ENCODE measurements at regions not wholly inside any gene's neighbourhood (a gene's known extent, or its start where the extent isn't known, plus 50 kb on each side); places are given as distances from the start of the nearest gene placed in this dataset.

DNA sequence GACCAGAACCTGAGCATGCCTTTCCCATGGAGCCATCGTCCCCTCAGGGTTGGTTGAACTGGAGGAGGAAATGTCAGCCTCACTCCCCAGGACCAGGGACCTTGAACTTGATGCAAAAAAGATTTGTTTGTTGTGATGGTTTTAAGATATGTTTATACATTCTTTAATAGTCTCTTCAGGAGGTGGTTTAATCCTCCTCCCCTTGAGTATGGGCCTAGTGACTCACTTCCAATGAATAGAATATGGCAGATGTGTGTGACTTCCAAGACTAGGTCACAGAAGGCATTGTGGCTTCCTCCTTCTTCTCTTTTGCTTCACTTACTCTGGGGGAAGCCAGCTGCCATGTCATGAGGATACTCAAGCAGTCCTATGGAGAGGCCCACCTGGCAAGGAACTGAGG lies 81.7 kb upstream of the WNT4 start:
- TF ChIP-seq, protein P1, sequence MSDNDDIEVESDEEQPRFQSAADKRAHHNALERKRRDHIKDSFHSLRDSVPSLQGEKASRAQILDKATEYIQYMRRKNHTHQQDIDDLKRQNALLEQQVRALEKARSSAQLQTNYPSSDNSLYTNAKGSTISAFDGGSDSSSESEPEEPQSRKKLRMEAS (IDR thresholded peaks at IDR 0.05): no peak
- TF ChIP-seq NFIC (IDR thresholded peaks at IDR 0.05): no peak
- no peak for TF ChIP-seq TCF12 (IDR thresholded peaks at IDR 0.05; ENCODE audit: low read depth)
- TF ChIP-seq CREB1 (IDR thresholded peaks at IDR 0.05; ENCODE audit: low read depth): no peak
- TF ChIP-seq TEAD4 (IDR thresholded peaks at IDR 0.05): no peak
- TF ChIP-seq CEBPB (IDR thresholded peaks at IDR 0.05): no peak
- no peak for TF ChIP-seq RAD21 (IDR thresholded peaks at IDR 0.05; ENCODE audit: low read depth)
- no peak for TF ChIP-seq ZBTB7A (IDR thresholded peaks at IDR 0.05; ENCODE audit: low read depth)
- TF ChIP-seq FOXM1 (IDR thresholded peaks at IDR 0.05; ENCODE audit: borderline replicate concordance, low read depth): no peak
- no peak for TF ChIP-seq EP300 (IDR thresholded peaks at IDR 0.05; ENCODE audit: borderline replicate concordance)
- TF ChIP-seq, protein P2, sequence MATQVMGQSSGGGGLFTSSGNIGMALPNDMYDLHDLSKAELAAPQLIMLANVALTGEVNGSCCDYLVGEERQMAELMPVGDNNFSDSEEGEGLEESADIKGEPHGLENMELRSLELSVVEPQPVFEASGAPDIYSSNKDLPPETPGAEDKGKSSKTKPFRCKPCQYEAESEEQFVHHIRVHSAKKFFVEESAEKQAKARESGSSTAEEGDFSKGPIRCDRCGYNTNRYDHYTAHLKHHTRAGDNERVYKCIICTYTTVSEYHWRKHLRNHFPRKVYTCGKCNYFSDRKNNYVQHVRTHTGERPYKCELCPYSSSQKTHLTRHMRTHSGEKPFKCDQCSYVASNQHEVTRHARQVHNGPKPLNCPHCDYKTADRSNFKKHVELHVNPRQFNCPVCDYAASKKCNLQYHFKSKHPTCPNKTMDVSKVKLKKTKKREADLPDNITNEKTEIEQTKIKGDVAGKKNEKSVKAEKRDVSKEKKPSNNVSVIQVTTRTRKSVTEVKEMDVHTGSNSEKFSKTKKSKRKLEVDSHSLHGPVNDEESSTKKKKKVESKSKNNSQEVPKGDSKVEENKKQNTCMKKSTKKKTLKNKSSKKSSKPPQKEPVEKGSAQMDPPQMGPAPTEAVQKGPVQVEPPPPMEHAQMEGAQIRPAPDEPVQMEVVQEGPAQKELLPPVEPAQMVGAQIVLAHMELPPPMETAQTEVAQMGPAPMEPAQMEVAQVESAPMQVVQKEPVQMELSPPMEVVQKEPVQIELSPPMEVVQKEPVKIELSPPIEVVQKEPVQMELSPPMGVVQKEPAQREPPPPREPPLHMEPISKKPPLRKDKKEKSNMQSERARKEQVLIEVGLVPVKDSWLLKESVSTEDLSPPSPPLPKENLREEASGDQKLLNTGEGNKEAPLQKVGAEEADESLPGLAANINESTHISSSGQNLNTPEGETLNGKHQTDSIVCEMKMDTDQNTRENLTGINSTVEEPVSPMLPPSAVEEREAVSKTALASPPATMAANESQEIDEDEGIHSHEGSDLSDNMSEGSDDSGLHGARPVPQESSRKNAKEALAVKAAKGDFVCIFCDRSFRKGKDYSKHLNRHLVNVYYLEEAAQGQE (IDR thresholded peaks at IDR 0.05; ENCODE audit: low read depth): no peak
- TF ChIP-seq YY1 (IDR thresholded peaks at IDR 0.05; ENCODE audit: low read depth): no peak
- no peak for TF ChIP-seq EGR1 (IDR thresholded peaks at IDR 0.05)
- TF ChIP-seq, protein P3, sequence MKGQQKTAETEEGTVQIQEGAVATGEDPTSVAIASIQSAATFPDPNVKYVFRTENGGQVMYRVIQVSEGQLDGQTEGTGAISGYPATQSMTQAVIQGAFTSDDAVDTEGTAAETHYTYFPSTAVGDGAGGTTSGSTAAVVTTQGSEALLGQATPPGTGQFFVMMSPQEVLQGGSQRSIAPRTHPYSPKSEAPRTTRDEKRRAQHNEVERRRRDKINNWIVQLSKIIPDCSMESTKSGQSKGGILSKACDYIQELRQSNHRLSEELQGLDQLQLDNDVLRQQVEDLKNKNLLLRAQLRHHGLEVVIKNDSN (IDR thresholded peaks at IDR 0.05): no peak
- TF ChIP-seq TAF1 (IDR thresholded peaks at IDR 0.05; ENCODE audit: low read depth): no peak

DNA sequence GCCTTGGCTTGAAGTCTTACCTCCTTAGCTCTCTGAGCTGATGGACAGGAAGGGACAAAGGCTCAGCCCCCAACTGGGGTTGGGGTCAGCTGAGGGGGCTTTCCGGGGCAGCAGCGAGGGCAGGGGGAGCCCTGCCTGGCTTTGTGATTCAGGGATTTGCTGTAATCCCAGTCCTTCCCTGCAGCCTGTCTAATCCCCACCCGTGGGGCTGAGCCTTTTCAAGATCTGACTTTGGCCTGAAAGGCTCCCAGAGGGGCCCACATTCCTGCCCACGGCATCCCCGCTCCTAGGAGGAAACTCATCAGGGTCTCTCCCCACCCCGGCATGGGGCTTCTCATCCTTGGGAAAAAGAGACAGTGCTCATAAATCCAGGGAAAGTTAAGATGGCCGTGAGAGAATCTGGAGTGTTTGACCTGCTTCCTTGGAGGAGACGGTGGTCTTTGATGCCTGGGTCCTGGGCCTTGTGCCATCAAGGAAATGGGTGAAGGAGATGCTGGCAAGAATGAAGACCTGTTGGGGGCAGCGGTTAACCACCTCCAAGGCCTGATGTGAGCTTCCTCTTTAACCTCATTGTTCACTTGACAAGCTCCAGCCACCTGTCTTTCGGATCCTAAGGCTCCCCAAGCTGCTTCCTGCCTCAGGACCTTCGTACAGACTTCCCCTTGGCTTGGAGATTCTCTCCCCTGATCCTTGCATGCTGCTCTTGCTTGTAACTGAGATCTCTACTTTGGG lies 83.1 kb upstream of the WNT4 start:
- TF ChIP-seq CEBPB (IDR thresholded peaks at IDR 0.05): no peak
- no peak for TF ChIP-seq NFIC (IDR thresholded peaks at IDR 0.05)
- no peak for TF ChIP-seq RAD21 (IDR thresholded peaks at IDR 0.05; ENCODE audit: low read depth)
- TF ChIP-seq EGR1 (IDR thresholded peaks at IDR 0.05): no peak
- no peak for TF ChIP-seq YY1 (IDR thresholded peaks at IDR 0.05; ENCODE audit: low read depth)
- no peak for TF ChIP-seq EP300 (IDR thresholded peaks at IDR 0.05; ENCODE audit: borderline replicate concordance)

DNA sequence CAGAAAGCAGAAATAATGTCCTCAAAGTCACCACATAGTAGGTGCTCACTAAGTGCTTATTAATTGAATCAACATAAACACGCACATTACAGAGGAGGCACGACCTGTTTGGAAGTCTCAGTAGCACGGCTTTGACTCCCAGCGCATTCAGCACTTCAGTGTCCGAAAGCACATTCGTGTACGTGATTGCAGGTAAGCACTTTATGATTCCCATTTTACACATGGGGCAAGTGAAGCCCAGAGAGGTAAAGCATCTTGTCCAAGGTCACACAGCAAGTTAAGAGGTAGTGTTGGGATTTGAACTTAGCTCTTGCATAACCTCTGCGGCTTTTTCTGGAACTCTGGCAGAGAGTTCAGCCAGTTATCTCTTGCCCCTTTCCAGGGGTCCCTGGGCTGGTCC lies 85.2 kb upstream of the WNT4 start:
- TF ChIP-seq YY1 (IDR thresholded peaks at IDR 0.05; ENCODE audit: low read depth) (no peak), EP300 (IDR thresholded peaks at IDR 0.05; ENCODE audit: borderline replicate concordance) (no peak), ZBTB7A (IDR thresholded peaks at IDR 0.05; ENCODE audit: low read depth) (no peak), CEBPB (IDR thresholded peaks at IDR 0.05) (no peak), NFIC (IDR thresholded peaks at IDR 0.05) (no peak), TCF12 (IDR thresholded peaks at IDR 0.05; ENCODE audit: low read depth) (no peak), RAD21 (IDR thresholded peaks at IDR 0.05; ENCODE audit: low read depth) (no peak), TEAD4 (IDR thresholded peaks at IDR 0.05) (no peak), CREB1 (IDR thresholded peaks at IDR 0.05; ENCODE audit: low read depth) (no peak), EGR1 (IDR thresholded peaks at IDR 0.05) (no peak), TAF1 (IDR thresholded peaks at IDR 0.05; ENCODE audit: low read depth) (no peak), FOXM1 (IDR thresholded peaks at IDR 0.05; ENCODE audit: borderline replicate concordance, low read depth) (no peak)
- TF ChIP-seq, protein P3 (IDR thresholded peaks at IDR 0.05): no peak
- TF ChIP-seq, protein P2 (IDR thresholded peaks at IDR 0.05; ENCODE audit: low read depth): no peak
- TF ChIP-seq, protein P1 (IDR thresholded peaks at IDR 0.05): no peak

DNA sequence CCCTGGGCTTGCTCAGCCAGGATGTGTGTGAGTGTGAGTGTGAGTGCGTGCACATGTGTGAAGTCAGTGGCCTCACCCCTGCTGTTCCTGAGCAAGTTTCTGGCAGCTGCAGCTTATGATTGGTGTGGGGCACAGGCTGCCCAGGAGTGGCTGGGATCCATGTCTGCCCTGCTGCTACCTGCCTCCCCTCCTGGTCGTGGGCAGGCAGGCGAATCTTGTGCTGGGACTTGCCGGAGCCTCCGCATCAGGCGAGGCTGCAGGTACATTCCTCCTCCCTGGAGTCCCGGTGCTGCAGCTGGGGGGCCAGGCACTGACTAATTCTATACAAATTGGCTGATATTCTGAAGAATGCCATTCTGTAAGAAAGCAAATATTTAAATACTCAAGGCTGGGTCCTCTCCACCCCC lies 85.6 kb upstream of the WNT4 start:
- TF ChIP-seq, protein P2 (IDR thresholded peaks at IDR 0.05; ENCODE audit: low read depth): no peak
- no peak for TF ChIP-seq NFIC (IDR thresholded peaks at IDR 0.05)
- TF ChIP-seq EP300 (IDR thresholded peaks at IDR 0.05; ENCODE audit: borderline replicate concordance): no peak
- no peak for TF ChIP-seq TCF12 (IDR thresholded peaks at IDR 0.05; ENCODE audit: low read depth)
- no peak for TF ChIP-seq FOXM1 (IDR thresholded peaks at IDR 0.05; ENCODE audit: borderline replicate concordance, low read depth)
- TF ChIP-seq YY1 (IDR thresholded peaks at IDR 0.05; ENCODE audit: low read depth): no peak
- no peak for TF ChIP-seq TEAD4 (IDR thresholded peaks at IDR 0.05)
- no peak for TF ChIP-seq RAD21 (IDR thresholded peaks at IDR 0.05; ENCODE audit: low read depth)
- no peak for TF ChIP-seq EGR1 (IDR thresholded peaks at IDR 0.05)
- no peak for TF ChIP-seq TAF1 (IDR thresholded peaks at IDR 0.05; ENCODE audit: low read depth)

Measured in Ishikawa (cell line).